GM12874 (cell line): ENCODE measurements at regions not wholly inside any gene's neighbourhood (a gene's known extent, or its start where the extent isn't known, plus 50 kb on each side); places are given as distances from the start of the nearest gene placed in this dataset.

Experiments
- CTCF ChIP-seq: IDR thresholded peaks from 2 replicates; pipeline ENCODE4 v1.5.1; 2011; ENCODE audit warnings: low read depth, mild to moderate bottlenecking, control low read depth, low read length, moderate library complexity; ENCODE audit not compliant: insufficient read depth

DNA sequence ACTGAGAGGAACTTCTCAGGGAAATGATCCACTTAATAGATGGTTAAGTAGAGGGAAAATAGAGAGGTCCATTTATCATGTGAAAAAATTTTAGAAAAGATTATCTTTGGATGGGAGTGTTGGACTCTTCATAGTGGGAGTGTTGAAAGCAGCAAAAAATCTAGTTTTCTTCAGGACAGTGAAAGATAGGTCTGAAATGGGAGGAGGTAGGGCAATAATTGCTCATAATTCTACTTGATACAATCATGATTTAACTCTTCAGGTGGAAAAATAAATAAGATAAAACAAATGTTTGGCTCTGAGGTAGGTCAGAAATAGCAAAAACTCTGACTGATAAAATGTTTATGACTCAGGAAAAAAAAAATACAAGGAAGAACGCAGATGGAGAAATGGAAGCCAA, 144.1 kb upstream of the DPH6 start:
- TF ChIP-seq CTCF: no peak

DNA sequence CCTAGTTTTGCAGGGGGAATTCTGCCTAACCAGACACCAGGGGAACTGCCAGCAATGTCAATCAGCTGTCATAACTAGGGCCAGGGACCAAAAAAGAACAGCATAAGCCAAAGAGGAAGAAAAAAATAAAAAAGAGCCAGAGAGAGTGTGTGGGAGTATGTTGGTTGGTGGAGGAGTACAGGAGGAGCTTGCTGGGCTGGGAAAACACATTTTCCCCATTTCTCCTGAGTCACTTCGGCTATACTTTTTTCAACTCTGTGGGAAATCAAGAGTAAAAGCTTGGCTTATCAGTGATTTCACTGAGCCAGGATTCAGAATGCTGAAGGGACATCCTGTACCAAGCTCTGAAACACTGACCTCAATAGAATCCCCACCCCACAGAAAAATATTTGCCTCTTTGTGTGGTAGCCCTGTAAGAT, 144.7 kb upstream of the DPH6 start:
- TF ChIP-seq CTCF: no peak

- TF ChIP-seq CTCF: no peak
Observed at GRCh38 chr15:35691173-35691761, 145.3 kb upstream of the DPH6 start.

DNA sequence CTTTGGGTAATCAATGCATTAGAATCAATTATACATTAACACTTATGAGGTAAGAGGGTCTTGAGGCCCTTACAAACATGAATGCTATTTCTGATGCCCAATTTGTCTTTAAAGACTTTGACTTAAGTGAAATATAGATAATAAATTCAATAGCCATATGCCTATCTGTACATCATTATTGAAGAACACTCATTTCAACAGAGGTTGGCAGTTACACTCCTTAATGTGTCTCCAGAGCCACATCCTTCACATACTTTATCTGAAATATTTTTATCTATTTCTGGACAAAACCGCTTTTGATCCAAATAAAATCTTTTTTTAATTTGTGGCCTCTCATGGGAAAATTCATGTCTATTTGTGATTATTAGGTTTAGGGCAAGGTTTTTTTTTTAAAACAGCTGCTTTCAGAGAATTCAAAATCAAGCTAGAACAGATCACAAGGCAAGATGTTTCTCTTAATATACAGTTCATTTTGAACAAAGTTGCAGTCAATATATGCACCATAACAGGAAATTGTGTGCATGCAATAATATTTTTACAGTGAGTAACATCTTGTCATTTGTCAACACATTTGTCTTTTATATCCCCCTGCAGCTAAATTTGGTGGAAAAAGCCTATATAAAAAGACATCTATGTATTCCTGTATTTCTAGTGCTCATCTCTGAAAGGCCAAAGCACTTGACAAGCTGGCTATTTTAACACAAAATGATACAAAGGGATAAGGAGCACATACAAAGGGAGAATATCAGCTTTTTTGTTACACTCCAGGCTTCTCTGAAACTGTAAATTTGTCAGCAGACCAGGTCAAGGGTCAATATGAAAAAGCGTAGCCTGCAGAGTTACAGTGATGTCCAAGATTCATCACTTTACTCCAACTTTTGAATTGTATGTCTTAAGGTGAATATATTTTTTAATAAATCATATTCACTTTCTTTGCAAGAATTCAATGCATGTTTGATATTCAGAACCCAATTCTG, 146.2 kb upstream of the DPH6 start:
- TF ChIP-seq CTCF: no peak

- TF ChIP-seq CTCF: no peak
Observed at GRCh38 chr15:35693286-35693685, 147.3 kb upstream of the DPH6 start.

- TF ChIP-seq CTCF: no peak
Observed at GRCh38 chr15:35693886-35694285, 147.9 kb upstream of the DPH6 start.

DNA sequence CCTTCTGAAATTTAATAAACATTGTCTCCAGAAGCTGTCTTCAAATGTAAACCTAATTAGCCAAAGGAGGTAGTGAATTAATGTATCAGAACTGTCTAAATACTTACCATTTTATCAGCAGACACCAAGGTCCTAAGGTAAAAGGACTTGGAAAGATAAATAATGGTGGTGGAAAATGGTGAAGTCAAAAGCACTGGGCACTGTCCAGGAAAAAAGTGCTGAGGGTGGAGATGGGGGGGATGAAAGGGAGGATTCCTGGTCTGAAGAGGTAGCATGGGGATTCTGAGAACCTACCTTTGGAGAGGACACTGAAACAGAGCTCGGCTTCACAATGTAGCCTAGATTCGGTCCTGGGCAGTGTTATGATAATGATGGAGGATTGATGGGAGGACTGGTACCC, 149.0 kb upstream of the DPH6 start:
- TF ChIP-seq CTCF: no peak
